H1 (cell line): ENCODE measurements at regions not wholly inside any gene's neighbourhood (a gene's known extent, or its start where the extent isn't known, plus 50 kb on each side); places are given as distances from the start of the nearest gene placed in this dataset.

ENCODE experiments used
- CTCF ChIA-PET: fragments of 300-600 bp; sonication (Branson Sonifier 250); formaldehyde crosslinking; loops from one replicate; lab custom pipeline; 2021; ENCODE audit not compliant: partially characterized antibody; lab: Charles Lee
- POLR2A ChIA-PET: fragments of 300-600 bp; sonication (Branson Sonifier 250); formaldehyde crosslinking; loops from one replicate; lab custom pipeline; 2021; ENCODE audit warnings: inconsistent platforms; ENCODE audit not compliant: partially characterized antibody; lab: Charles Lee
- DNase-seq, 2 experiments: peaks; one replicate each; pipeline versions ENCODE4 v3.0.0 to v3.0.0-alpha.2; 2010 to 2022; ENCODE audit warnings: low spot score in 2 of 2, low read depth in 1 of 2, mixed read lengths in 1 of 2
- FAIRE-seq: peaks from 2 replicates; lab custom pipeline; 2011; peaks lifted over from hg19 to GRCh38; lab: Jason Lieb, UNC
- H2AFZ ChIP-seq: 2 replicates; pipeline ENCODE4 v1.8.1; 2012; ENCODE audit warnings: low read length, inconsistent platforms
- H2AK5ac ChIP-seq: 2 replicates; pipeline ENCODE4 v1.6.1; 2013; ENCODE audit warnings: low read depth, low read length
- H2BK120ac ChIP-seq: replicated peaks from 2 replicates; pipeline ENCODE3; 2013; ENCODE audit warnings: low read depth, low read length, inconsistent platforms
- H2BK12ac ChIP-seq: 2 replicates; pipeline ENCODE4 v1.6.1; 2013; ENCODE audit warnings: low read depth, low read length
- H2BK15ac ChIP-seq: 2 replicates; pipeline ENCODE4 v1.6.1; 2013; ENCODE audit warnings: low read length
- H2BK20ac ChIP-seq: 2 replicates; pipeline ENCODE4 v1.6.1; 2013; ENCODE audit warnings: low read length
- H2BK5ac ChIP-seq: 2 replicates; pipeline ENCODE4 v1.6.1; 2013; ENCODE audit warnings: low read depth, low read length
- H3K14ac ChIP-seq: 2 replicates; pipeline ENCODE4 v1.6.1; 2013; ENCODE audit warnings: inconsistent platforms; ENCODE audit not compliant: insufficient read length
- H3K18ac ChIP-seq: 2 replicates; pipeline ENCODE4 v1.6.1; 2013; ENCODE audit warnings: low read length; ENCODE audit errors: extremely low read depth
- H3K23ac ChIP-seq: 2 replicates; pipeline ENCODE4 v1.6.1; 2013; ENCODE audit warnings: inconsistent platforms; ENCODE audit not compliant: insufficient read length
- H3K23me2 ChIP-seq: 2 replicates; pipeline ENCODE4 v1.6.1; 2013; ENCODE audit warnings: low read depth, low read length
- H3K27ac ChIP-seq: 2 replicates; pipeline ENCODE4 v1.6.1; 2011; ENCODE audit warnings: low read depth, low read length, inconsistent platforms
- H3K27me3 ChIP-seq, 4 experiments: replicated peaks in 1 of 4; 1 replicate in 1 of 4; 2 replicates in 3 of 4; pipeline versions ENCODE4 v1.6.1 to v1.8.1; 2011 to 2013; ENCODE audit warnings: low read length in 3 of 4, mild to moderate bottlenecking in 3 of 4, inconsistent platforms in 2 of 4, mixed read lengths in 2 of 4, moderate library complexity in 1 of 4; ENCODE audit not compliant: control insufficient read depth in 3 of 4, insufficient read depth in 3 of 4; ENCODE audit errors: extremely low read depth in 1 of 4
- H3K36me3 ChIP-seq, 4 experiments: 2 replicates each; pipeline versions ENCODE4 v1.6.1 to v1.8.1; 2011 to 2013; ENCODE audit warnings: mild to moderate bottlenecking in 4 of 4, low read length in 3 of 4, moderate library complexity in 2 of 4, control low read depth in 1 of 4, inconsistent platforms in 1 of 4; ENCODE audit not compliant: insufficient read depth in 4 of 4, control insufficient read depth in 2 of 4
- H3K4ac ChIP-seq: replicated peaks from 2 replicates; pipeline ENCODE3; 2013; ENCODE audit warnings: low read length, low read depth, mixed read lengths, inconsistent platforms; ENCODE audit not compliant: insufficient read length
- H3K4me1 ChIP-seq, 4 experiments: replicated peaks in 1 of 4; 1 replicate in 1 of 4; 2 replicates in 3 of 4; pipeline versions ENCODE4 v1.6.1 to v1.8.1; 2011 to 2013; ENCODE audit warnings: low read length in 3 of 4, inconsistent platforms in 2 of 4, mixed read lengths in 1 of 4; ENCODE audit not compliant: insufficient read depth in 4 of 4, control insufficient read depth in 3 of 4
- H3K4me2 ChIP-seq, 2 experiments: 2 replicates each; pipeline versions ENCODE4 v1.6.1 to v1.8.1; 2011 to 2013; ENCODE audit warnings: low read depth in 2 of 2, low read length in 2 of 2, control low read depth in 1 of 2, inconsistent platforms in 1 of 2, mild to moderate bottlenecking in 1 of 2; ENCODE audit not compliant: insufficient read depth in 1 of 2
- H3K4me3 ChIP-seq, 4 experiments: fragments of 200-600, 300-600 bp in 1 of 4; sonication (generic), shearing (Covaris generic), sonication (Bioruptor Twin) in 1 of 4; 2 replicates each; pipeline versions ENCODE4 v1.5.1 to v1.8.1; 2011 to 2016; ENCODE audit warnings: low read length in 4 of 4, low read depth in 3 of 4, control low read depth in 2 of 4, inconsistent platforms in 2 of 4, mild to moderate bottlenecking in 2 of 4, mixed read lengths in 1 of 4, moderate library complexity in 1 of 4; ENCODE audit not compliant: insufficient read depth in 2 of 4; ENCODE audit errors: extremely low read depth in 1 of 4
- H3K56ac ChIP-seq: replicated peaks from 2 replicates; pipeline ENCODE3; 2013; ENCODE audit warnings: low read depth, mild to moderate bottlenecking, mixed read lengths, low read length, inconsistent platforms; ENCODE audit not compliant: insufficient read length
- H3K79me1 ChIP-seq: 2 replicates; pipeline ENCODE4 v1.6.1; 2013; ENCODE audit warnings: low read depth, low read length, control low read depth
- H3K79me2 ChIP-seq, 2 experiments: 2 replicates each; pipeline versions ENCODE4 v1.6.1 to v1.8.1; 2012 to 2013; ENCODE audit warnings: low read length in 2 of 2, mild to moderate bottlenecking in 2 of 2, inconsistent platforms in 1 of 2; ENCODE audit not compliant: insufficient read depth in 2 of 2, control insufficient read depth in 1 of 2
- H3K9ac ChIP-seq, 4 experiments: replicated peaks in 1 of 4; 1 replicate in 1 of 4; 2 replicates in 3 of 4; pipeline versions ENCODE4 v1.6.1 to v1.8.1; 2011 to 2013; ENCODE audit warnings: low read depth in 3 of 4, low read length in 3 of 4, control low read depth in 2 of 4, mild to moderate bottlenecking in 2 of 4, moderate library complexity in 2 of 4, inconsistent platforms in 1 of 4; ENCODE audit errors: extremely low read depth in 1 of 4
- H3K9me3 ChIP-seq, 2 experiments: 2 replicates each; pipeline versions ENCODE4 v1.6.1 to v1.8.1; 2012 to 2013; ENCODE audit warnings: mild to moderate bottlenecking in 2 of 2, moderate library complexity in 2 of 2, control low read depth in 1 of 2, inconsistent platforms in 1 of 2, low read depth in 1 of 2, low read length in 1 of 2, mixed read lengths in 1 of 2; ENCODE audit not compliant: insufficient read depth in 2 of 2
- H4K20me1 ChIP-seq, 2 experiments: replicated peaks in 1 of 2; 2 replicates each; pipeline versions ENCODE3 to v1.8.1; 2011 to 2013; ENCODE audit warnings: inconsistent platforms in 2 of 2, low read length in 2 of 2, mild to moderate bottlenecking in 1 of 2; ENCODE audit not compliant: insufficient read depth in 2 of 2, control insufficient read depth in 1 of 2
- H4K5ac ChIP-seq: 2 replicates; pipeline ENCODE4 v1.6.1; 2013; ENCODE audit warnings: low read length, low read depth, mixed read lengths, inconsistent platforms; ENCODE audit not compliant: insufficient read length
- H4K8ac ChIP-seq: 2 replicates; pipeline ENCODE4 v1.8.0; 2013; ENCODE audit warnings: mild to moderate bottlenecking, moderate library complexity, low read length, inconsistent platforms; ENCODE audit not compliant: insufficient read depth; ENCODE audit errors: extremely low read depth
- H4K91ac ChIP-seq: replicated peaks from 2 replicates; pipeline ENCODE3; 2013; ENCODE audit warnings: low read length, mixed read lengths, inconsistent platforms; ENCODE audit not compliant: insufficient read length
- CBX5 ChIP-seq: fragments of 300-800, 300-1000 bp; sonication (generic); IDR thresholded peaks from 2 replicates; pipeline ENCODE4 v1.7.1; 2016; ENCODE audit warnings: antibody characterized with exemption, low read length, low read depth
- CHD1 ChIP-seq: IDR thresholded peaks from 2 replicates; pipeline ENCODE4 v1.6.1; 2012; ENCODE audit warnings: low read depth, low read length, improper control_type of control experiment
- CTBP2 ChIP-seq: IDR thresholded peaks from 2 replicates; pipeline ENCODE4 v1.7.0; 2011; ENCODE audit warnings: borderline replicate concordance, mild to moderate bottlenecking, moderate library complexity, mixed read lengths, low read length; ENCODE audit not compliant: insufficient read depth, insufficient read length
- HDAC2 ChIP-seq, 2 experiments: fragments of 300-600 bp in 1 of 2; sonication (generic) in 1 of 2; IDR thresholded peaks; 2 replicates each; pipeline ENCODE4 v1.6.1; 2011 to 2012; ENCODE audit warnings: low read depth in 2 of 2, low read length in 2 of 2, mild to moderate bottlenecking in 2 of 2, moderate library complexity in 2 of 2, borderline replicate concordance in 1 of 2, inconsistent platforms in 1 of 2
- HDAC6 ChIP-seq: IDR thresholded peaks from one replicate; pipeline ENCODE4 v1.7.1; 2012; ENCODE audit warnings: low read depth, mild to moderate bottlenecking, inconsistent platforms, low read length, moderate library complexity
- JUND ChIP-seq: IDR thresholded peaks from 2 replicates; pipeline ENCODE4 v1.6.1; 2011; ENCODE audit warnings: mild to moderate bottlenecking, improper control_type of control experiment, low read length
- KDM5A ChIP-seq: fragments of 200-600 bp; IDR thresholded peaks from 2 replicates; pipeline ENCODE4 v1.7.1; 2012; ENCODE audit warnings: mild to moderate bottlenecking, low read length, inconsistent platforms, mixed read lengths
- MAFK ChIP-seq: IDR thresholded peaks from 2 replicates; pipeline ENCODE4 v1.6.1; 2012; ENCODE audit warnings: low read depth, mild to moderate bottlenecking, improper control_type of control experiment, low read length
- POLR2A ChIP-seq, 2 experiments: IDR thresholded peaks; 1 replicate in 1 of 2; 2 replicates in 1 of 2; pipeline ENCODE4 v1.6.1; 2011; ENCODE audit warnings: low read depth in 2 of 2, low read length in 2 of 2, mild to moderate bottlenecking in 2 of 2; ENCODE audit errors: control extremely low read depth in 1 of 2
- POLR2AphosphoS5 ChIP-seq: IDR thresholded peaks from 2 replicates; pipeline ENCODE4 v1.6.1; 2011; ENCODE audit warnings: low read depth, low read length
- RNF2 ChIP-seq: fragments of 200-900, 300-1000 bp; sonication (generic); IDR thresholded peaks from 2 replicates; pipeline ENCODE4 v1.7.1; 2016; ENCODE audit warnings: borderline replicate concordance, low read depth, mild to moderate bottlenecking, antibody characterized with exemption, low read length; ENCODE audit not compliant: poor library complexity, severe bottlenecking; ENCODE audit errors: missing control alignments
- RXRA ChIP-seq: IDR thresholded peaks from 2 replicates; pipeline ENCODE4 v1.6.1; 2011; ENCODE audit warnings: low read depth, mild to moderate bottlenecking, low read length, moderate library complexity; ENCODE audit not compliant: insufficient read depth
- SIX5 ChIP-seq: IDR thresholded peaks from 2 replicates; pipeline ENCODE4 v1.6.1; 2011; ENCODE audit warnings: mild to moderate bottlenecking, low read depth, low read length
- SP1 ChIP-seq: IDR thresholded peaks from 2 replicates; pipeline ENCODE4 v1.6.1; 2011; ENCODE audit warnings: low read depth, low read length
- SP4 ChIP-seq: IDR thresholded peaks from 2 replicates; pipeline ENCODE4 v1.6.1; 2012; ENCODE audit warnings: low read length, inconsistent platforms
- SUZ12 ChIP-seq: fragments of 200-600 bp; sonication (generic); IDR thresholded peaks from 2 replicates; pipeline ENCODE4 v1.6.1; 2012; ENCODE audit warnings: mild to moderate bottlenecking, inconsistent platforms, low read length, moderate library complexity, mixed read lengths
- WGBS, 2 experiments: shearing (Covaris generic) in 1 of 2; methylation state at CpG; one replicate each; pipeline versions ENCODE4 v1.1.6 to v1.1.7; 2013 to 2015; ENCODE audit warnings: low lambda C conversion rate in 2 of 2, mixed read lengths in 2 of 2, inconsistent platforms in 1 of 2, low coverage in 1 of 2, missing lambda C conversion rate in 1 of 2; ENCODE audit not compliant: insufficient replicate concordance in 2 of 2, insufficient coverage in 1 of 2, insufficient read length in 1 of 2; ENCODE audit errors: extremely low coverage in 1 of 2, missing lambda C conversion rate in 1 of 2; 5-methylcytosine and 5-hydroxymethylcytosine counted together

DNA sequence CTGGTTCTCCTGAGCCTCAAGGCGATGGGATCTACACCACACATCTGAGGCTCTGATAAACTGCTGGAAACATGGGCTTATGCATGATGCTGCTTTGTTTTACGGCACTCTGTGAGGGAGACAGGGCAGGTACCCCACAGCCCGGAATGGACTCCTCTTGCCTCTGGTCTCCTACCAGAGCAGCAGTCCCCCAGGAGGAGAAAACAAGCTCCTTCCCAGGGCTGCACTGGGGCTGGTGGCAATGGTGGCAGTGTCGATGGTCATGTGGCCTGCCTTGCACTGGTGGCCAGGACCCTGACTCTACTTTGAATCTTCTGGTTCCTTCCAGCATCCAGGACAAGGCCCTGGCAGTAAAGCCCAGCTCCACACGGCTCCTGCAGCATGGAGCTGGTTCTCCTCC lies 79.4 kb downstream of the TOMM20 start:
- no peak overlapping the region for H3K4ac ChIP-seq
- DNase-seq (no peak), FAIRE-seq (no peak)
- H4K91ac ChIP-seq = no peak overlapping the region
- H3K79me2 ChIP-seq = no peaks in the 10 kb centered on the region
- no peaks in the 10 kb centered on the region for H3K23me2 ChIP-seq
- CTCF ChIA-PET = interaction anchor here (1.3 kb wide), 2 partner anchors 8 to 31 kb away, joined by 3 to 4 read pairs; no protein-coding TSS in a partner anchor
- no peaks in the 10 kb centered on the region for H3K79me1 ChIP-seq
- TF ChIP-seq POLR2AphosphoS5 = no peak
- no peak for TF ChIP-seq RXRA
- no peak for TF ChIP-seq CTBP2
- TF ChIP-seq SP4 = no peak
- no peak for TF ChIP-seq SIX5
- TF ChIP-seq RNF2 = no peak
- TF ChIP-seq CHD1 = no peak
- no peak for TF ChIP-seq HDAC2 (IDR thresholded peaks at IDR 0.05; ENCODE audit: borderline replicate concordance in 1 of 2, low read depth in 2 of 2, low read length in 2 of 2)
- no peak for TF ChIP-seq POLR2A (IDR thresholded peaks at IDR 0.05; ENCODE audit: control extremely low read depth in 1 of 2, low read depth in 2 of 2, low read length in 2 of 2)
- TF ChIP-seq SUZ12 = no peak
- no peak for TF ChIP-seq HDAC6
- TF ChIP-seq SP1 = no peak
- no peak for TF ChIP-seq KDM5A
- no peak for TF ChIP-seq MAFK
- TF ChIP-seq CBX5 = no peak
- TF ChIP-seq JUND = no peak
- H3K23ac ChIP-seq = no peak overlapping the region
- WGBS, 2 experiments = 95% methylated on average over 5 of the region's 5 CpGs; no CpG with 5 or more reads in 1 of the 2 experiments
- H3K27me3 ChIP-seq = no peaks in the 10 kb centered on the region; a peak in 1 of 7 replicates
- no peak overlapping the region for H2BK20ac ChIP-seq
- H2BK120ac ChIP-seq = no peak overlapping the region
- POLR2A ChIA-PET = no interaction called here
- H2BK12ac ChIP-seq = no peak overlapping the region
- H2AFZ ChIP-seq = no peak overlapping the region
- H3K4me1 ChIP-seq = no peaks in the 10 kb centered on the region
- H3K4me2 ChIP-seq = no peak overlapping the region
- H4K8ac ChIP-seq = no peak overlapping the region
- no peaks in the 10 kb centered on the region for H4K20me1 ChIP-seq
- no peak overlapping the region for H3K14ac ChIP-seq
- H3K36me3 ChIP-seq = no peaks in the 10 kb centered on the region
- no peak overlapping the region for H3K56ac ChIP-seq
- no peaks in the 10 kb centered on the region for H3K9me3 ChIP-seq
- H3K4me3 ChIP-seq = no peak overlapping the region
- no peak overlapping the region for H2AK5ac ChIP-seq
- H3K27ac ChIP-seq = no peak overlapping the region
- no peak overlapping the region for H2BK5ac ChIP-seq
- H3K18ac ChIP-seq = no peak overlapping the region; the same call in 1 of the 2 replicates
- no peak overlapping the region for H4K5ac ChIP-seq
- H3K9ac ChIP-seq = no peak overlapping the region
- H2BK15ac ChIP-seq = no peak overlapping the region
